HS-5 (cell line): ENCODE measurements at regions not wholly inside any gene's neighbourhood (a gene's known extent, or its start where the extent isn't known, plus 50 kb on each side); places are given as distances from the start of the nearest gene placed in this dataset.

Experiments
- DNase-seq: peaks from one replicate; pipeline ENCODE4 v3.0.0-alpha.2; 2012; ENCODE audit warnings: low read depth

GRCh38 chr7:25752967-25753791 is 398.8 kb upstream of the NFE2L3 start:
- DNase-seq = no peak

GRCh38 chr7:25753837-25754236 is 398.2 kb upstream of the NFE2L3 start:
- no peak for DNase-seq

GRCh38 chr7:25754333-25754732 is 397.7 kb upstream of the NFE2L3 start:
- no peak for DNase-seq

GRCh38 chr7:25754751-25755150 is 397.2 kb upstream of the NFE2L3 start:
- no peak for DNase-seq

- DNase-seq = no peak
These were observed 395.4 kb upstream of the NFE2L3 start for GRCh38 chr7:25756601-25757000.

GRCh38 chr7:25758559-25758958 is 393.4 kb upstream of the NFE2L3 start:
- DNase-seq = no peak

- no peak for DNase-seq
These were observed 392.7 kb upstream of the NFE2L3 start for GRCh38 chr7:25759286-25759685.

GRCh38 chr7:25759748-25760147 is 392.2 kb upstream of the NFE2L3 start:
- DNase-seq = no peak

- DNase-seq = no peak
These were observed 389.2 kb upstream of the NFE2L3 start for GRCh38 chr7:25762511-25763462.

- no peak for DNase-seq
These were observed 388.5 kb upstream of the NFE2L3 start for GRCh38 chr7:25763463-25763860.

GRCh38 chr7:25765110-25765655 is 386.8 kb upstream of the NFE2L3 start:
- DNase-seq = no peak

- no peak for DNase-seq
These were observed 381.8 kb upstream of the NFE2L3 start for GRCh38 chr7:25770235-25770634.

- DNase-seq = no peak
These were observed 381.3 kb upstream of the NFE2L3 start for GRCh38 chr7:25770670-25771069.

GRCh38 chr7:25771491-25771890 is 380.5 kb upstream of the NFE2L3 start:
- DNase-seq = no peak

- DNase-seq = no peak
These were observed 379.2 kb upstream of the NFE2L3 start for GRCh38 chr7:25772802-25773201.

- no peak for DNase-seq
These were observed 377.3 kb upstream of the NFE2L3 start for GRCh38 chr7:25774675-25775074.

- DNase-seq = no peak
These were observed 376.4 kb upstream of the NFE2L3 start for GRCh38 chr7:25775570-25775969.

GRCh38 chr7:25775999-25776743 is 375.8 kb upstream of the NFE2L3 start:
- DNase-seq = no peak

- no peak for DNase-seq
These were observed 375.3 kb upstream of the NFE2L3 start for GRCh38 chr7:25776744-25777123.

GRCh38 chr7:25777969-25778708 is 373.9 kb upstream of the NFE2L3 start:
- no peak for DNase-seq

- no peak for DNase-seq
These were observed 372.9 kb upstream of the NFE2L3 start for GRCh38 chr7:25779002-25779546.
